ENCODE measurements at regions not wholly inside any gene's neighbourhood (a gene's known extent, or its start where the extent isn't known, plus 50 kb on each side); places are given as distances from the start of the nearest gene placed in this dataset.

- no peak for TF ChIP-seq PRMT3 (CRISPR knock-in tag; IDR thresholded peaks at IDR 0.05; ENCODE audit: borderline replicate concordance, low read depth)
- no peak for TF ChIP-seq EEA1 (CRISPR knock-in tag; IDR thresholded peaks at IDR 0.05; ENCODE audit: borderline replicate concordance)
- no peak for TF ChIP-seq ZNF451 (CRISPR knock-in tag; IDR thresholded peaks at IDR 0.05)
- no peak for TF ChIP-seq ZFY (CRISPR knock-in tag; IDR thresholded peaks at IDR 0.05)
- TF ChIP-seq AHDC1 (CRISPR knock-in tag; IDR thresholded peaks at IDR 0.05; ENCODE audit: borderline replicate concordance) = peak; percentile 32; the same call in 1 of the 2 replicates
- no peak for TF ChIP-seq STAG1 (CRISPR knock-in tag; IDR thresholded peaks at IDR 0.05)
- no peak for TF ChIP-seq SIX4 (CRISPR knock-in tag; IDR thresholded peaks at IDR 0.05)
- TF ChIP-seq POGZ (CRISPR knock-in tag; IDR thresholded peaks at IDR 0.05) = peak; percentile 57; the same call in 1 of the 2 replicates
- no peak for TF ChIP-seq PHF8 (CRISPR knock-in tag; IDR thresholded peaks at IDR 0.05)
- TF ChIP-seq TFAP4 (IDR thresholded peaks at IDR 0.05; ENCODE audit: borderline replicate concordance, low read depth) = no peak
- TF ChIP-seq CAMTA2 (CRISPR knock-in tag; IDR thresholded peaks at IDR 0.05; ENCODE audit: borderline replicate concordance) = no peak
- no peak for TF ChIP-seq ZBTB34 (CRISPR knock-in tag; IDR thresholded peaks at IDR 0.05)
- no peak for TF ChIP-seq RXRB (CRISPR knock-in tag; IDR thresholded peaks at IDR 0.05; ENCODE audit: borderline replicate concordance)
- TF ChIP-seq ZNF441 (CRISPR knock-in tag; IDR thresholded peaks at IDR 0.05; ENCODE audit: borderline replicate concordance) = 0 out of 2 replicates have a peak, but pooled peaks have one; percentile 34
- TF ChIP-seq JARID2 (CRISPR knock-in tag; IDR thresholded peaks at IDR 0.05; ENCODE audit: insufficient replicate concordance) = no peak
- no peak for TF ChIP-seq FOXK2 (IDR thresholded peaks at IDR 0.05)
- no peak for TF ChIP-seq FOXA1 (IDR thresholded peaks at IDR 0.05)
- TF ChIP-seq FOXA1 (CRISPR knock-in tag; IDR thresholded peaks at IDR 0.05) = peak; percentile 66
- peak; percentile 42 for TF ChIP-seq ARID5B (CRISPR knock-in tag; IDR thresholded peaks at IDR 0.05)
- no peak for TF ChIP-seq POLR2A (IDR thresholded peaks at IDR 0.05; ENCODE audit: insufficient read depth in 1 of 2, low read depth in 2 of 2, low read length in 2 of 2)
- TF ChIP-seq NR2F1 (CRISPR knock-in tag; IDR thresholded peaks at IDR 0.05) = peak in 1 of 2 experiments; percentile 22; a peak in 1 of 4 replicates
These were observed 162.7 kb upstream of the NT5C1B start (continued) for GRCh38 chr2:18752022-18752493.
